ENCODE measurements at regions not wholly inside any gene's neighbourhood (a gene's known extent, or its start where the extent isn't known, plus 50 kb on each side); places are given as distances from the start of the nearest gene placed in this dataset.

DNA sequence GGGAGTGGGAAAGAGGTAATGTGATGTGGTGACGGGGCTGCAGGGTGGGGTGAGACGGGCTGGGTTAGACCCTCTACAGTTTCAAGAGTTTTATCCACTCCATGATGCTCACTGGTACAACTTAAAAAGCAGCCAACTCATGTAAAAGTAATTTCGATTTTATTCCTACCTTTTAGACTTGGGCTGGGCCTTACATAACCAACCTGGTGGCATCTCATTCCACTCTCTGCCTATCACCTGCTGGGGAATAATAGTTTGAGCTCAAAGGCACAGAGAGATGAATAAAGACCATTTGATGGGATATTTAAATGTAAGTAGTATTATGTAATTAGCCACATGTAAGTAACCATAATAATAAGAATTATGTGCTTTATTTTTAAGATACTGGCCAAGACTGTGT, 366.0 kb upstream of the RNF32 start:
- no peak for DNase-seq

DNA sequence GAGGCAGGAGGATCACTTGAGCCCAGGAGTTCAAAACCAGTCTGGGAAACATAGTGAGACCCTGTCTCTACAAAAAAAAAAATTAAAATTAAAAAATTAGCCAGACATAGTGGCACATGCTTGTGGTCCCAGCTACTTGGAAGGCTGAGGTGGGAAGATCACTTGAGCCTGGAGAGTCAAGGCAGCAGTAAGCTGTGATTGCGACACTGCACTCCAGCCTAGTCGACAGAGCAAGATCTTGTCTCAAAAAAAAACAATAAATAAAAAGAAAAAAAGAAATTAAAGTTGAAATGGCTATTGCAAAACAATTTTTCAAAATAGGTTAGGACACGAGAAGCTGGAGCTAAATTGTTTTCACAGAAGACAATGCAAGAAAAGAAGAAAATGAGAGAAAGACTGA, 379.0 kb upstream of the RNF32 start:
- no peak for DNase-seq

DNA sequence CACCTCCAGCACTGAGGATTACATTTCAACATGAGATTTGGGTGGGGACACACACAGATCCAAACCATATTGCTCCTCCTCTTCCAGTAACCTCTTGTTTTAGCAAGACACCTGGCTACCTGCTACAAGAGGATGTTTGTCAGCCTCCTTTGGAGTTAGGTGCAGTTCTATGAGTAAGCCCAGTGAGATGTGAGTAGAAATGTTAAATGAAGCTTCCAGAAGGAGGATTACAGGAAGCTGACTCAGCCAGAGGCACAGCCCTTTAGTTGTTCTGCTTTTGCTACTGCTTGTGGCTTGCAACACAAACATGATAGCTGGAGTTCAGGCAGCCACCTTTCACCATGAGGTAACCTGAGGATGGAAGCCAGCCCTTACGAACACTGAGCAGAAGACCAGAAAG, 382.7 kb upstream of the RNF32 start:
- DNase-seq, result no peak

DNA sequence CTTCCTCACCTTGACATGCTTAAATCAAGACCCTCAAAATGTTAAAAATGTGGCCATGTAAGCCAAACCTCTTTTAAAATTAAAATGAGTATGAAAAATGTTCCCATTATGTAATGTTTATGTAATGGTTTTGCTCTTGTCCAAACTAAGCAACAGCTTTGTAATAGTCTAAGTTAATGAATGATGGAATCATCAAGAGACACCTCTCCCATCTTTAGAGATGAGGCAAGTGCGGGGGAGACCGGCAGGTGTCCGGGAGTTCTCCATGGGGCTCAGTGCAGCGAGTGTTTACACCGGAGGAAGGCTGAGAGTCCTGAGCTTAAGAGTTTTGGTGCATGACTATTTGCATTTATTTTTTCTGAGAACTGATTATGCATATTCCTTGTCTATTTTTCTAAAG, 384.9 kb upstream of the RNF32 start:
- no peak for DNase-seq

DNA sequence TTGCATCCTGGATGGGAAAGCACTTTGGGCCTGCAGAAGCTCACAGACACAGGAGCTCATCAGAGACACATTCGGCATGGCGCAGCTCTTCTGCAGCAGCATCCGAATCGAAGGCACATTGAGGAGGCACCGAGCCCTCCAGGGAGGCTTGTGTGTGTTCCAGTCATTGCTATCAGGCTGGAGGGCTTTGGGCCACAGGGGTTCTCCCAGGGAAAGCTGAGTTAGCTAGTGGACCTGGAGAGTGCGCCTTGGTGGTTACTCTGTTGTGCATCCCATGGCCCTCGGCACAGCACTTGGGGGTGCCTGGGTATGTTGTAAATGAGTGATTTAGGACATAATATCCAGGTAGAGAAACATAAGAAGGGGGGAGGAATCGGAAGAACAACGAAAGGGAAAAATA, 388.7 kb upstream of the RNF32 start:
- no peak for DNase-seq

DNA sequence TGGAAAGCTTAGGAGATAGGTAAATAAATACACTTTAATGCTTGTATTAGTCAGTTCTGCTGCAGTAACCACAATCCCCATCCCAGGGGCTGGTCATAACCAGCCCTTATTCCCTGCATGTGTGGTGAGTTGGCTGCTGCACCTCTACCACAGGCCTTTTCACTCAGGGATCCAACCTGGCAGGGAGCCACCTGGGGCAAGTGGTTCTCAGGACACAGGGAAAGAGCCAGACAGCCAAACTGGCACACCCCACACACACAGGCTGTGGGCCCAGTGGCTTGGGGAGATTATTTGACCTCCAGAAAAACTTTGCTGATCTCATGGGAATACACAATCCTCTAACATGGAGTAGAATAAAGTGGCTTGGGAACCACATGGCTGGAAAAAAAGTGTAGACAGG, 400.0 kb upstream of the RNF32 start:
- no peak for DNase-seq

DNA sequence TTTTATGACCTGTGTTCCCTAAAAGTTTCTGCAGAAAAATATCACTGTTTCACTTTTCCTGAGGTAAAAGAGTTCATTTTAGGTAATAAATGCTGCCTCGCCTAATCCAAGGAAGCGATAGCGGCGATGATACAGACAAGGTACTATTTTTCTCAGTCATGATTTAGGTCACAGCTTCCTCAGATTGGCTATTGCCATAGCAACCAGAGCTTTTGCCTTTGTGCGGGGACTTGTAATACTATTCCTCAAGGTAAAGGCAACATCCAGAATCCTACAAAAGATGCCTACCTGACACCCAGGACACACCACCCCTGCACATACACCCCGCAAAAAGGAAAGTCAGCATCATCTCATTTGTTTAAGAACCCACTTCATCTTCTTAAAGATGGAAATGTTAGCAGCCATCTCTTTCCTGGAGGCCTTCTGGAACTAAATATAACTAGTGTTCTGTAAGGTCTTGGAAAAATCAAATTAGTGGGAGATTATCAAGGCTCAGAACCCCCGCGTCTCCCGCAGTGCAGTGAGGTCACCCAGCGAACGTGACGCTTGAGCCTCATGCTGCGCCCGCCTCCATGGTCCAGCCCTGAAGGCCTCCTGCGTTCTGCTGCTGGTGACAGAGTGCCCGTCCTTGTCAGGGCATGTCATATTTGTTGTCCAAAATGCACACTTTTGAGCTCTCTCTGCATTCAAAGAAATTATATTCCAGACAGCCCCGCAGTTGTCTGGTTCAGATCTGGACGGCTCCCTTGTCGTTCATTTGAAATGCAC, 402.0 kb upstream of the RNF32 start:
- DNase-seq, result no peak

DNA sequence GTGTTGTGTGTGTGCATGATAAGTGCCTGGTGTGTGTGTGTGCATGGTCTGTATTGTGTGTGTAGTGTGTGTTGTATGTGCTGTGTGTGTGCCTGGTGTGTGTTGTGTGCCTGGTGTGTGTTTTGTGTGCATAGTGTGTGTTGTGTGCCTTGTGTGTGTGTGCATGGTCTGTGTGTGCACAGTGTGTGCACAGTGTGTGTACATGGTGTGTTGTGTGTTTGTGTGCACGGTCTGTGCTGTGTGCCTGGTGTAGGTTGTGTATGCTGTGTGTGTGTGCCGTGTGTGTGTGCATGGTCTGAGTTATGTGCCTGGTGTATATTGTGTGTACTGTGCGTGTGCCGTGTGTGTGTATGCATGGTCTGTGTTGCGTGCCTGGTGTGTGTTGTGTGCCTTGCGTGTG, 403.0 kb upstream of the RNF32 start:
- DNase-seq, result no peak

DNA sequence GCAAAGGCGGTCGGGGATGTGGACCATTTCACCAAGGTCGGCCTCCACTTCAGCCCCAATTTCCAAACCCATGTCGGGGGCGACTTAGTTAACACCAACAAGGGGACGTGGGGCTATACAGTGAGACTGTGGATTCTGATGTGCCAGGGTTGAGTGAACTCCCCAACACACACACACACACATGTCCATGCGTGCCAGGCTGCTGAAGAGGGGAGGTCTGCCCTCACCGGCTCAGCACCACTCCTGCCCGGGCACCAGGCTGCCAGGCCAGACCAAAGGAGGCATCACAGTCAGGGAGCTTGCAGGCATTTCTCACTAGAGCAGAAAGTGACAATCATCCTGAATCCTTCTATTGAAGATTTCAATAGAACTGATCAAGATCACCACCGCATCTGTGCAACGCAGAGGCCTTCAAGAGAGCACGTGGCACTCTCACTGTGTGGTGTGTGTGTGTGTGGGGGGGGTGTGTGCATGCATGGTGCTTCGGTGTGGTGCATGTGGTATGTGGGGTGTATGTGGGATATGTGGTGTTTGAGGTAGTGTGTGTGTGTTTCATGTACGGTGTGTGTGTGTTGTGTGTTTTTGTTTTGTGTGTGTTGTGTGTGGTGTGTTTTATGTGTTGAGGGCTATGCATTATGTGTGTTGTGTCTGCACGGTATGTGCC, 403.5 kb upstream of the RNF32 start:
- DNase-seq, result no peak

DNA sequence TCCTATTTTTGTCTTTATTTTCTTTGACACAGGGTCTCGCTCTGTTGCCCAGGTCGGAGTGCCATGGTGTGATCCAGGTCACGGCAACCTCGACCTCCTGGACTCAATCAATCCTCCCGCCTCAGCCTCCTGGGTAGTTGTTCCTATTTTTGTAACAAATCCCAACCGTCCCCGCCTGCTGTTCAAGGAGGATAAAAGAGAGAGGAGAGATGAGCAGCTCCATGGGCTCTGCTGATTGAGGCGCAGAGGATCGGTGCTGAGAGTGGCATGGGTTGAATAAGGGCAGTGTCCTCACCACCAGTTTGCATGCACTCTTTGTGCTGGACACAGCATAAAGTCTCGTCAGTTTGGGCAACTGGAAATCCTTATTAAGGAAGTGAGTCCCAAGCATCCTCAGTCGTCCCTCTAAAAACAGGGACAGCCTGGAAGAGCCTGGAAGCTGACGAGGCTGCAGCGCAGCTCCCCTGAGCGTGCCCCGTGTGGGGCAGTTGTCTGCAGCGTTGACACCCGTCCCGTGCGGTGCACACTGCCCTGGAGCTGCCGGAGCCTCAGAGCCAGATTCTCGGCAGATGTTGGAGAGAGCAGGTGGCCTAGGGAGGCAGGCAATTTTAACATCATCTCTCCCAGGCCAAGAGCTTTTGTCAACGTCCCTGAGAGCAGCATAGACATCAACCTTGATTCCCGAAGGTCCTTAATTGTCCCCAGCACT, 404.2 kb upstream of the RNF32 start:
- DNase-seq, result no peak

DNA sequence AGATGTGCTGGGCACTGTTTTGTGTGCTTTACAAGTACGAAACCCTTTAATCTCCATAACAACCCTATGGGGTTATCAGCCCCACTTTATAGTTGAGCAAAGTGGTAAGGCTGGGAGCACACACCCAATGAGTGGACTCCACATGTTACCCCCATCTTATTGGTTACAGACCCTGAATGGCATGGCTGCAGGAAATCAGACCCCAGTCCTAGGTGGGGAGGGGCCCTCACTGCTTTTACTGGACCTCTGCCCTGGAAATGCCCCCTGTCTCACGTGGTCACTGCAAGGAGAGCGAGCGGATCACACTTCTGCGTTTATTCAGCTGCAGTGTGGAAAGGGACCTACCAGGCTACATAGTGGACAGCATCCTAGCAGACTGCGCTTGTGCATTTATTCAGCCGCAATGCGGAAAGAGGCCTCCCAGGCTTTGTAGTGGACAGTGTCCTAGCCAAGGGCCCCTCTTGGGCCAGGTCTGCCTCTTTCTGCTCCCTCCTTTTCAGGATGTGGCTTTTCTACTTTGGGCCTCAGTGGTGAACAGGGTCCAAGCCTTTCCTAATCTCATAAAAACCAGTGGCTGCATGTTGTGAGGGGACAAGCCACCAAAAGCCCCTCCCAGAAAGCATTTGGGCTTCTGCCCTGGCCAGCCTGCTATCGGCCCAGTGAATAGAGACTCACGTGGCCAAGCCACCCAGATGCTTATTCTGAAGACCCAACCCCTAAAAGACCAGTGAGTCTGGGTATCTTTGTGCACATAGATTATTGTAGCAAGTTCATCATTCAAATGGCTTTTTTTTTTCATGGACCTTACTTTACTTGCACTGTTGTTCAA, 405.7 kb upstream of the RNF32 start:
- DNase-seq, result no peak

DNA sequence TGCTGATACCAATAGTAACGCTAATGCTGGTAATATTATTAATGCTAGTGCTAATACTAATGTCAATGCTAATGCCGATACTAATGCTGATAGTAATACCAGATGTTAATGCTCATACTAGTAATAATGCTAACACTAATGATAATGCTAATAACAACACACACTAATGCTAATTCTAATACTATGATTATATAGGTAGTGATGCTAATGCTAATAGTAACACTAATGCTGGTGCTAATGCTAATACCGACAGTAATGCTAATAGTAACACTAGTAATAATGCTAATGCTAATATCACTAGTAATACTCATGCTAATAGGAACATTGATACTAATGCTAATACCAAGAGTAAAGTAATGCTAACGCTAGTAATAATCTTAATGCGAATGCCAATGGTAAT, 406.4 kb upstream of the RNF32 start:
- DNase-seq, result no peak

DNA sequence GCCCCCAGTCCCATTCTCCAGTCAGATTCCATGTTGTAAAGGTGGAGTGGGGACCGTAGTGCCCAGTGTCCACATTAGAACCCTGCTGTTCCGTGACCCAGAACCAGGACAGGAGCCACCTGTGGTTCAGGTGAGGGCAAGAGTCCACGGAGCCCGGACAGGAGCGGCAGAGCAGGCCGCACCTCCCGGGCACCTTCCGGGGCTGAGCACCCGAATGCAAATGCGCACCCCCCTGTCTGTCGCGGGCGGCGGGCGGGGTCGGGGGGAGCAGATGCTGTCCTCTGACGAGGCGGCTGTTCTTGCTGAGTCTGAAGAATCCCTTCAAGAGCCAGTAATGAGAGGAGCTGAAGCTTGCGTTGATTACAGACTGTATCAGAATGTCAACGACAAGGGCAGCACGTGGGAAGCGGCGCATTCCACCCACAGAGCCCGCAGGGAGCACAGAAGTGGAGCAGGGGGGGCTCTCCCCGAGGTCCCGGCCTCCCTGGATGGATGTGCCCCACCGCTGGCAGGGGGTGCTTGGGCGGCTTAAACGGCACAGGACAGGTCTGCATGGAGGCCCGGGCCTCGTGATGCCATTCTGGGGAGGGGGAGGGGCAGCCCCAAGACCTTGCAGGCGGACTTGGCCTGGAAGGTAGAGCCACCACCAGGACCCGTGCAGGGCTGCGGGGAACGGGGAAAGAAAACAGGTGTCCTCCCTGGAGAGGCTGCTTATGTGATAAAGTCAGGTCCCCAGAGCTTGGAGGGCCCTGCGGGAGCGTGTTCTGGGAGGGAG, 407.5 kb upstream of the RNF32 start:
- DNase-seq, result no peak

DNA sequence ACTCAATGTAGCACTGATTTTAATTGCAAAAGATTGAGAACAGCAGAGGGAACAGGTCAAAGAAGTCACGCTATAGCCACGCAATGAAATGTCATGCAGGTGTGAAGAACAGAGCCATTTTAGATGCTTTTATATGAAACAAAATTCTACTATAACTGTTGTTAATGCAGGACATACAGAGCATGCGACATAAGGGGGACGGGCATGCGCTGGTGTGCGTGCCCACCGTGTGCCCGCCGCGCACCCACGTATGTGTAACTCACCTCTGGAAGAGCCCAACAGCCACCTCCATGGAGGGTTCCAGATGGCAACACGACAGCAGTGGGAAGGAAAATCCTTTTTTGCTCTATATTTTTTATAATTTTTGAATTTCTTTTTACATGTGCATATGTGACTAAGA, 410.0 kb upstream of the RNF32 start:
- no peak for DNase-seq

DNA sequence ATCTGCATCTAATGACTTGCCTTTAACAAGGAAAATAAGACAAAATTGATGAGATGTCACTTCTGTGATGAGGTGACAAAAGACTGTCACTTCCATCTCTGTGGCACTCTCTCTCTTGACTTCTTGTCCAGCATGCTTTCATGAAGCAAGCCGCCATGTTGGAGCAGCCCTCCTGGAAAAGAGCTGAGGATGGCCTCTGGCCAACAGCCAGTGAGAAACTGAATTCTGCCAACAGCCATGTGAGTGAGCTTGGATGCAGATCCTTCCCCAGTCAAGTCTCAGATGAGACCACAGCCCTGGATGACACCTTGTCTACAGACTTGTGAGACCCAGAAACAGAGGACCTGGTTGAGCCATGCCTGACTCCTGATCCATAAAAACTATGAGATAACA, 412.6 kb upstream of the SHH start:
- no peak for DNase-seq

DNA sequence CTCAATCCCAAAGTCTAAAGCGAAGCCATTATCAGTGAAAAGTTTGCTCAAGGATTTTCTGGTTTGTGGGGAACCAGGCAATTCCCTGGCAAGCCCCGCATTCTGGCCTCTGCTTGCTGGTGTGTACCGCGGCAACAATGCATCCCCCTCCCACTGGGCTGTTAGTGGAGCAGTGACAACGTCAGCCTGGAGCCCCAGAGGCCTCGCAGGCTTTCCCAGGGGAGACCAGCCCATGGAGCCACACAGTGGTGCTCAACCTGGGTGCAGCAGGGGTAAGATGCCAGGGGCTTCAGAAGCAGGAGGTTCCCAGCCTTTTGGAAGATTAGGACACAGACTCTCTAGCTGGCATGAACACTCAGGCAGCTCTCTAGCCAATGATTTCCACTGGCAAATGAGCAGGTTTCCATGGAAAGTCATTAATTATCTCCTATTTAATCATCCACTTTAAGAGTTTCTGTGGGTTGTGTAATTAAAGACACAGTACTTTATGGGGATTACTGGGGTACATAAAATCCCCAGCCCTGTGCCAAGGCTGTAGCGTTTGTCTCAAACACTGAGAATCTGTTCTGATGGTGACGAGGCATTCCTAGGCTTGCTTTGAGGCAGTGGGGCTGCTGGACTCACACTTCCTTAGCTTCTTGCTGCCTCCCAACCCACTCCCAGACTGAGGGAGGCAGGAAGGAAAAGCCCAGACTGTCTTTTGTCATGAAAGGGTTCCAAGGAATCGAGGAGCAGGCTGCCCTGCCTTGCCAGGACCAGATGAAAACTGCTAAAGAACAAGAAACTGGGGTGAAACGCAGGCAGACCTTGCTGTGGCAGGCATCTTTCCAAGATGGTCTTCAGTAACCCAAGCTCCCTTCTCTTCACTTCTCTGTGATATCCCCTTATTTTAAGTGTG, 411.9 kb upstream of the SHH start:
- DNase-seq, result no peak

DNA sequence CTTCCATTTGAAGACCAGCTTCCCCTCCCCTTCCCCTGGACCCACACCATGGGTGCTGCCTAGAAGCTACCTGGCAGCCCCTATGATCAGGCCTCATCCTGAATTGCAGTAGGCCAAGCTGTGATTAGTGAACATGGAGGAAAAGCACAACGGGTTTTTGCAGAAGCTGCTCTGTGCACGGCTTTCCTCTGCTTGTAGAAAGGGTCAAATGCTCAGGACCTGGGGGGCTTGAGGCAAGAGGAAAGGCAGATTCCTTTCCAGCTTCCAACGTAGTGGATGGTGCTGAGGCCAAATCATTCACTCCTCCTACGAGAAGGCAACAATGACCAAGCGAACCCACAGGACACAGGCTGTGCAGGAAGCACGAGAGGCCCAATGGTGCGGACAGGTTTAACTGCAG, 410.3 kb upstream of the SHH start:
- DNase-seq, result no peak

DNA sequence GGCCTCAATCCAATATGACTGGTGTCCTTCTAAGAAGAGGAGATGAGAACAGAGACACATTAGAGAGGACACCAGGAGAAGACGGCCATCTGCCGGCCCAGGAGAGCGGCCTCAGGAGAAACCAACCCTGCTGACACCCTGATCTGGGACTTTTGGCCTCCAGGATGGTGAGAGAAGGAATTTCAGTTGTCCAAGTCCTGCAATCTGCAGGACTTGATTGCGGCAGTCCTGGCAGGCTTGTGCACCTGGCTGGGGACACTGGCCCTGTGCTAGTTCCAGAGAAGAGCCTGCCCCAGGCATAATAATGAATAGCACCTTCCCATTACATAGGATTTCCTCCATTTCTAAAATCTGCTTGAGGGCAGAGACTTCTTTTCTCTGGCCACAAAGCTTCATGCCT, 409.9 kb upstream of the SHH start:
- no peak for DNase-seq

DNA sequence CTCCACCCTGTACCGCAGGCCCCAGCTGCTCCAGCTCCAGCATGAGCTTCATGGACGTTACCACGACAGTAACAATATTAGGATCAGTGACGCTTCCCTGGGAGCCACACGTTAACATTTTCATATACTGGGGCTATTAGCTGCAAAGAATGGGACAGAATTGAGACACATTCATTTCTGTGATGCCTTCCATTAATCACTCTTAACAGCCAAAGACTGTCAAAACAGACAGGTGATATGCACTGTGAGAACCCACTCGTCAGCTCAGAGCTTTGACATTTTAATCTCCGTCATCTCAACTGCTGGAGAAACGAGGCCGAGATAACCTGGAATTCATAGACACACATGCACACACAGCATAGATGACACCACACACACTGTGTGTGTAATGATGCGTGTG, 408.4 kb upstream of the SHH start:
- DNase-seq, result no peak

DNA sequence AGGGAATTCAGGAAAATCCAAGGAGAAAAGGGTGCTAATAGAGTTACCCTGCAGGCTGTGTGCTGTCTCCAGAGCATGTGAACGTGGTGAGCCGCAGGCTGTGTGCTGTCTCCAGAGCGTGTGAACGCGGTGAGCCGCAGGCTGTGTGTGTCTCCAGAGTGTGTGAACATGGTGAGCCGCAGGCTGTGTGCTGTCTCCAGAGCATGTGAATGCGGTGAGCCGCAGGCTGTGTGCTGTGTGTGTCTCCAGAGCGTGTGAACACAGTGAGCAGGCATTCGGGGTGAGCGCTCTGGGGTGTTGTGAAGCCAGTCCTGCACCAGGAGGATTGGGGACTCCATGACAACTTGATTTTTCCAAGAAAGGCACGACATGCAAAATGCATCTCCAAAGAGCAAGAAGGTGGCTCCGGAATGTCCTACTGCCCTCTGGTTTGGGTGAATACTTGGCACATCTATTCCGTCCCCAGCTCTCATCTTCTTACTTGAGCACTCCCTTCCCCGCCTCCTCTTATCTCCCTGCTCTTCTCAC, 407.9 kb upstream of the SHH start:
- no peak for DNase-seq

Data from dermis blood vessel endothelial cell (primary cell).